ENCODE measurements at regions not wholly inside any gene's neighbourhood (a gene's known extent, or its start where the extent isn't known, plus 50 kb on each side); places are given as distances from the start of the nearest gene placed in this dataset.
"Not testable (repeated sequence)": the region's sequence is repeated elsewhere in the genome, so short reads cannot be mapped to it uniquely, and the experiment has no call there.

- peaks cover 6% of the 10 kb centered on the region for H3K9me3 Mint-ChIP-seq
Measured at GRCh38 chr2:149873936-149874335, 286.4 kb upstream of the MMADHC start.

GRCh38 chr2:149872638-149873150 is 285.1 kb upstream of the MMADHC start:
- H3K4me3 Mint-ChIP-seq: no peak overlapping the region
- no peaks in the 10 kb centered on the region for H3K27me3 Mint-ChIP-seq
- no peaks in the 10 kb centered on the region for H3K4me1 Mint-ChIP-seq
- DNase-seq (no peak), ATAC-seq (ENCODE audit: low read depth) (no peak)
- POLR2A ChIA-PET: no interaction called here
- H3K36me3 Mint-ChIP-seq: no peaks in the 10 kb centered on the region
- no peak overlapping the region for H3K27ac Mint-ChIP-seq
- peaks cover 6% of the 10 kb centered on the region for H3K9me3 Mint-ChIP-seq

More at GRCh38 chr2:149873936-149874335, 286.4 kb upstream of the MMADHC start:
- Mint-ChIP-seq H3K27ac (no peak overlapping the region), H3K27me3 (no peaks in the 10 kb centered on the region), H3K4me1 (no peaks in the 10 kb centered on the region), H3K36me3 (no peaks in the 10 kb centered on the region), H3K4me3 (no peak overlapping the region)
- DNase-seq (no peak), ATAC-seq (ENCODE audit: low read depth) (no peak)
- POLR2A ChIA-PET: no interaction called here

- ATAC-seq (ENCODE audit: low read depth) (no peak), DNase-seq (no peak)
- Mint-ChIP-seq H3K36me3 (no peaks in the 10 kb centered on the region), H3K27me3 (no peaks in the 10 kb centered on the region), H3K27ac (no peak overlapping the region), H3K4me3 (no peak overlapping the region), H3K9me3 (peaks cover 3% of the 10 kb centered on the region), H3K4me1 (no peaks in the 10 kb centered on the region)
- POLR2A ChIA-PET: no interaction called here
Measured at GRCh38 chr2:149872041-149872440, 284.5 kb upstream of the MMADHC start.

- Mint-ChIP-seq H3K36me3 (no peaks in the 10 kb centered on the region), H3K27me3 (no peaks in the 10 kb centered on the region), H3K4me3 (no peak overlapping the region), H3K4me1 (no peaks in the 10 kb centered on the region), H3K9me3 (peaks cover 3% of the 10 kb centered on the region), H3K27ac (no peak overlapping the region)
- no peak for DNase-seq
- no peak for ATAC-seq (ENCODE audit: low read depth)
- POLR2A ChIA-PET: no interaction called here
Measured at GRCh38 chr2:149871091-149871885, 283.7 kb upstream of the MMADHC start.

GRCh38 chr2:149863227-149863626 is 275.7 kb upstream of the MMADHC start:
- DNase-seq (no peak), ATAC-seq (ENCODE audit: low read depth) (no peak)
- H3K27ac Mint-ChIP-seq: no peak overlapping the region
- peaks cover 9% of the 10 kb centered on the region for H3K9me3 Mint-ChIP-seq
- POLR2A ChIA-PET: no interaction called here
- H3K4me1 Mint-ChIP-seq: no peaks in the 10 kb centered on the region
- no peak overlapping the region for H3K4me3 Mint-ChIP-seq
- no peaks in the 10 kb centered on the region for H3K36me3 Mint-ChIP-seq
- no peaks in the 10 kb centered on the region for H3K27me3 Mint-ChIP-seq

- H3K4me1 Mint-ChIP-seq: no peaks in the 10 kb centered on the region
- DNase-seq (no peak), ATAC-seq (ENCODE audit: low read depth) (no peak)
- no peaks in the 10 kb centered on the region for H3K27me3 Mint-ChIP-seq
- no peak overlapping the region for H3K4me3 Mint-ChIP-seq
- peaks cover 9% of the 10 kb centered on the region for H3K9me3 Mint-ChIP-seq
- no peak overlapping the region for H3K27ac Mint-ChIP-seq
- POLR2A ChIA-PET: no interaction called here
- no peaks in the 10 kb centered on the region for H3K36me3 Mint-ChIP-seq
Measured at GRCh38 chr2:149861034-149861433, 273.5 kb upstream of the MMADHC start.

GRCh38 chr2:149860276-149860921 is 272.8 kb upstream of the MMADHC start:
- no peak overlapping the region for H3K4me3 Mint-ChIP-seq
- H3K27ac Mint-ChIP-seq: no peak overlapping the region
- ATAC-seq (ENCODE audit: low read depth): no peak
- H3K4me1 Mint-ChIP-seq: no peaks in the 10 kb centered on the region
- no peaks in the 10 kb centered on the region for H3K36me3 Mint-ChIP-seq
- no peaks in the 10 kb centered on the region for H3K27me3 Mint-ChIP-seq
- no peak for DNase-seq
- POLR2A ChIA-PET: no interaction called here
- peaks cover 7% of the 10 kb centered on the region for H3K9me3 Mint-ChIP-seq

- no peak overlapping the region for H3K4me3 Mint-ChIP-seq
- H3K4me1 Mint-ChIP-seq: no peaks in the 10 kb centered on the region
- peaks cover 4% of the 10 kb centered on the region for H3K9me3 Mint-ChIP-seq
- DNase-seq (no peak), ATAC-seq (ENCODE audit: low read depth) (no peak)
- H3K27ac Mint-ChIP-seq: no peak overlapping the region
- no peaks in the 10 kb centered on the region for H3K36me3 Mint-ChIP-seq
- no peaks in the 10 kb centered on the region for H3K27me3 Mint-ChIP-seq
- POLR2A ChIA-PET: no interaction called here
Measured at GRCh38 chr2:149858901-149859634, 271.5 kb upstream of the MMADHC start.

- H3K27me3 Mint-ChIP-seq: no peaks in the 10 kb centered on the region
- ATAC-seq (ENCODE audit: low read depth): no peak
- no peak overlapping the region for H3K4me3 Mint-ChIP-seq
- H3K27ac Mint-ChIP-seq: no peak overlapping the region
- peaks cover 4% of the 10 kb centered on the region for H3K9me3 Mint-ChIP-seq
- no peaks in the 10 kb centered on the region for H3K4me1 Mint-ChIP-seq
- DNase-seq: no peak
- POLR2A ChIA-PET: no interaction called here
- no peaks in the 10 kb centered on the region for H3K36me3 Mint-ChIP-seq
Measured at GRCh38 chr2:149858216-149858615, 270.6 kb upstream of the MMADHC start.

GRCh38 chr2:149857344-149857743 is 269.8 kb upstream of the MMADHC start:
- no peaks in the 10 kb centered on the region for H3K4me1 Mint-ChIP-seq
- H3K36me3 Mint-ChIP-seq: no peaks in the 10 kb centered on the region
- DNase-seq (no peak), ATAC-seq (ENCODE audit: low read depth) (no peak)
- POLR2A ChIA-PET: no interaction called here
- H3K27me3 Mint-ChIP-seq: no peaks in the 10 kb centered on the region
- H3K27ac Mint-ChIP-seq: no peak overlapping the region
- no peak overlapping the region for H3K4me3 Mint-ChIP-seq
- H3K9me3 Mint-ChIP-seq: peaks cover 4% of the 10 kb centered on the region

GRCh38 chr2:149855859-149856258 is 268.3 kb upstream of the MMADHC start:
- H3K9me3 Mint-ChIP-seq; H3K4me3 Mint-ChIP-seq; H3K27me3 Mint-ChIP-seq; H3K4me1 Mint-ChIP-seq; H3K27ac Mint-ChIP-seq; H3K36me3 Mint-ChIP-seq; POLR2A ChIA-PET; DNase-seq; ATAC-seq (ENCODE audit: low read depth): not testable (repeated sequence)

- no peak for DNase-seq
- POLR2A ChIA-PET: no interaction called here
- no peaks in the 10 kb centered on the region for H3K4me1 Mint-ChIP-seq
- H3K27ac Mint-ChIP-seq: no peak overlapping the region
- no peak for ATAC-seq (ENCODE audit: low read depth)
- H3K27me3 Mint-ChIP-seq: no peaks in the 10 kb centered on the region
- H3K36me3 Mint-ChIP-seq: peaks cover 1% of the 10 kb centered on the region
- H3K4me3 Mint-ChIP-seq: no peak overlapping the region
- peaks cover 7% of the 10 kb centered on the region for H3K9me3 Mint-ChIP-seq
Measured at GRCh38 chr2:149849591-149849990, 262.0 kb upstream of the MMADHC start.

GRCh38 chr2:149849136-149849535 is 261.6 kb upstream of the MMADHC start:
- H3K4me3 Mint-ChIP-seq: no peak overlapping the region
- H3K9me3 Mint-ChIP-seq: peaks cover 7% of the 10 kb centered on the region
- ATAC-seq (ENCODE audit: low read depth) (no peak), DNase-seq (no peak)
- POLR2A ChIA-PET: no interaction called here
- H3K36me3 Mint-ChIP-seq: peaks cover 1% of the 10 kb centered on the region
- no peak overlapping the region for H3K27ac Mint-ChIP-seq
- no peaks in the 10 kb centered on the region for H3K27me3 Mint-ChIP-seq
- no peaks in the 10 kb centered on the region for H3K4me1 Mint-ChIP-seq

GRCh38 chr2:149841396-149841795 is 253.8 kb upstream of the MMADHC start:
- Mint-ChIP-seq H3K4me1 (no peaks in the 10 kb centered on the region), H3K9me3 (peaks cover 1% of the 10 kb centered on the region), H3K27ac (no peak overlapping the region), H3K4me3 (no peak overlapping the region), H3K36me3 (no peaks in the 10 kb centered on the region), H3K27me3 (no peaks in the 10 kb centered on the region)
- DNase-seq: no peak
- ATAC-seq (ENCODE audit: low read depth): no peak
- POLR2A ChIA-PET: no interaction called here

Measured in activated naive CD8-positive, alpha-beta T cell treated with anti-CD3 and anti-CD28 coated beads, Interleukin-2, amount 10 ng/mL, durations not matched to agents 7 days and 5 days (primary cell).